ENCODE measurements at regions not wholly inside any gene's neighbourhood (a gene's known extent, or its start where the extent isn't known, plus 50 kb on each side); places are given as distances from the start of the nearest gene placed in this dataset.

DNA sequence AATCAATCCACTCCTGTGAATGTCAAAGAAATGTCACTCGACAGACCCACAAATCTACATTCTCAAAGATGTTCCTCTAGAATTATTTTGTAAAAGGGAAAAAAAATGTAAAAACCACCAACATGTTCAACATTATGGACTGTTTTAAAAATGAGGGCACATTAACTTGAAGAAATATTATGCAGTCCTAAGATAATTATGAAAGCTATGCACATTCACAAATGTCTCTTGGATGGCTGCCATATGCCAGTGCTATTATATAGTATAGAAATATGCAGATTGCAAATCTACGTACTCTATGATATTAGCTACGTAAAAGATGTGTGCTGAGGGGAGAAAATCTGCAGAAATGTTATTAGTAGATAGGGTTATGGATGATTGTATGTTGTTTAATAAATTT, 334.2 kb downstream of the BMP4 start:
- TF ChIP-seq SPI1 (IDR thresholded peaks at IDR 0.05; ENCODE audit: low read depth, low read length) (no peak), POLR2AphosphoS5 (IDR thresholded peaks at IDR 0.05; ENCODE audit: low read depth, low read length) (no peak), TAF1 (IDR thresholded peaks at IDR 0.05; ENCODE audit: low read depth, low read length) (no peak), POLR2A (IDR thresholded peaks at IDR 0.05; ENCODE audit: low read depth, low read length) (no peak), POU2F2 (IDR thresholded peaks at IDR 0.05; ENCODE audit: low read depth, low read length) (no peak), PAX5 (IDR thresholded peaks at IDR 0.05; ENCODE audit: insufficient read depth, low read length, severe bottlenecking) (no peak)
